HCT116 (cell line): ENCODE measurements at regions not wholly inside any gene's neighbourhood (a gene's known extent, or its start where the extent isn't known, plus 50 kb on each side); places are given as distances from the start of the nearest gene placed in this dataset.

Experiments
- ATAC-seq: fragments of 200-7000 bp; cut with Tn5 transposase; 2 replicates; pipeline ENCODE4 v1.9.1; 2020; ENCODE audit warnings: mild to moderate bottlenecking, moderate library complexity
- BruUV-seq: library from RNA; stranded (reverse); fragments of 400-500 nt; replicated peaks from 2 replicates; lab custom pipeline; 2021; lab: Mats Ljungman, UMichigan
- CTCF ChIA-PET: fragments of 300-600 bp; sonication (Branson Sonifier 250); formaldehyde crosslinking; loops from one replicate; lab custom pipeline; 2021; ENCODE audit warnings: antibody characterized with exemption; lab: Charles Lee
- POLR2A ChIA-PET: fragments of 300-600, 350-600 bp; sonication (Branson Sonifier 250); formaldehyde crosslinking; loops from one replicate; lab custom pipeline; 2021; ENCODE audit warnings: antibody characterized with exemption; lab: Charles Lee
- RAD21 ChIA-PET, 2 experiments: fragments of 300-600 bp; sonication (Branson Sonifier 250); formaldehyde crosslinking; loops; one replicate each; lab custom pipeline; 2023; ENCODE audit warnings: low total read pairs in 2 of 2; ENCODE audit not compliant: uncharacterized antibody in 2 of 2, unreplicated experiment in 2 of 2, low non-redundant PET in 1 of 2; lab: Charles Lee
- DNase-seq: peaks from one replicate; pipeline ENCODE4 v3.0.0-alpha.2; 2010; ENCODE audit warnings: low read depth, low spot score
- H2AFZ ChIP-seq: fragments of 200-600 bp; shearing (Covaris generic), sonication (generic); 2 replicates; pipeline ENCODE4 v1.6.1; 2017; ENCODE audit warnings: low read depth, mixed run types, mixed read lengths, antibody characterized with exemption, low read length; ENCODE audit not compliant: poor library complexity, severe bottlenecking
- H3K27ac ChIP-seq: 2 replicates; pipeline ENCODE4 v1.5.1; 2012; ENCODE audit warnings: low read depth, low read length
- H3K27me3 ChIP-seq: fragments of 200-600 bp; sonication (generic); 2 replicates; pipeline ENCODE4 v1.6.1; 2016; ENCODE audit warnings: mixed run types, low read length, mixed read lengths; ENCODE audit not compliant: insufficient read depth
- H3K36me3 ChIP-seq, 2 experiments: fragments of 200-500 bp in 1 of 2; fragments of 200-600 bp in 1 of 2; sonication (Bioruptor generic) in 1 of 2; sonication (generic) in 1 of 2; 2 replicates each; pipeline versions ENCODE4 v1.5.1 to v1.6.1; 2014 to 2016; ENCODE audit warnings: low read length in 2 of 2, inconsistent platforms in 1 of 2, mixed read lengths in 1 of 2, mixed run types in 1 of 2; ENCODE audit not compliant: insufficient read depth in 2 of 2, control insufficient read depth in 1 of 2
- H3K4me1 ChIP-seq, 2 experiments: fragments of 200-600 bp in 1 of 2; sonication (generic) in 1 of 2; 2 replicates each; pipeline versions ENCODE4 v1.5.1 to v1.6.1; 2012 to 2017; ENCODE audit warnings: low read length in 2 of 2, inconsistent platforms in 1 of 2, mild to moderate bottlenecking in 1 of 2, mixed read lengths in 1 of 2, mixed run types in 1 of 2, moderate library complexity in 1 of 2; ENCODE audit not compliant: insufficient read depth in 2 of 2, control insufficient read depth in 1 of 2
- H3K4me2 ChIP-seq: fragments of 200-600 bp; sonication (generic); 2 replicates; pipeline ENCODE4 v1.6.1; 2017; ENCODE audit warnings: mixed run types, low read length, mixed read lengths
- H3K4me3 ChIP-seq, 2 experiments: fragments of 200-600 bp in 1 of 2; sonication (generic) in 1 of 2; replicated peaks in 1 of 2; 2 replicates each; pipeline ENCODE4 v1.5.1; 2011 to 2016; ENCODE audit warnings: low read length in 2 of 2, control low read depth in 1 of 2, low read depth in 1 of 2, mild to moderate bottlenecking in 1 of 2, mixed read lengths in 1 of 2, mixed run types in 1 of 2
- H3K79me2 ChIP-seq: fragments of 200-600 bp; sonication (generic); 2 replicates; pipeline ENCODE4 v1.6.1; 2017; ENCODE audit warnings: mild to moderate bottlenecking, mixed run types, low read length, moderate library complexity, mixed read lengths; ENCODE audit not compliant: insufficient read depth
- H3K9ac ChIP-seq: fragments of 200-600 bp; sonication (generic); 2 replicates; pipeline ENCODE4 v1.6.1; 2016; ENCODE audit warnings: low read length, mixed read lengths
- H3K9me2 ChIP-seq: fragments of 200-600 bp; sonication (generic), shearing (Covaris generic); 2 replicates; pipeline ENCODE4 v1.6.1; 2017; ENCODE audit warnings: mixed run types, mild to moderate bottlenecking, moderate library complexity; ENCODE audit not compliant: insufficient read depth
- H3K9me3 ChIP-seq, 2 experiments: fragments of 200-500 bp in 1 of 2; fragments of 200-600 bp in 1 of 2; sonication (Bioruptor generic) in 1 of 2; sonication (generic) in 1 of 2; 2 replicates each; pipeline ENCODE4 v1.6.1; 2014 to 2017; ENCODE audit warnings: low read length in 2 of 2, mixed read lengths in 2 of 2, inconsistent platforms in 1 of 2, low read depth in 1 of 2, mild to moderate bottlenecking in 1 of 2, mixed run types in 1 of 2, moderate library complexity in 1 of 2; ENCODE audit not compliant: control insufficient read depth in 1 of 2, insufficient read depth in 1 of 2
- H4K20me1 ChIP-seq: fragments of 200-600 bp; sonication (generic), shearing (Covaris generic); 2 replicates; pipeline ENCODE4 v1.6.1; 2017; ENCODE audit warnings: mixed run types, mild to moderate bottlenecking, moderate library complexity; ENCODE audit not compliant: insufficient read depth
- ATF3 ChIP-seq: IDR thresholded peaks from 2 replicates; pipeline ENCODE4 v1.6.1; 2012
- EGR1 ChIP-seq: IDR thresholded peaks from 2 replicates; pipeline ENCODE4 v1.6.1; 2012; ENCODE audit warnings: low read depth
- EZH2phosphoT487 ChIP-seq: fragments of 200-600 bp; IDR thresholded peaks from 2 replicates; pipeline ENCODE4 v1.6.1; 2018; ENCODE audit warnings: antibody characterized with exemption, borderline replicate concordance
- JUND ChIP-seq: IDR thresholded peaks from 2 replicates; pipeline ENCODE4 v1.6.1; 2012
- MAX ChIP-seq: IDR thresholded peaks from 2 replicates; pipeline ENCODE4 v1.6.1; 2012
- POLR2A ChIP-seq: IDR thresholded peaks from 2 replicates; pipeline ENCODE4 v1.7.0; 2011; ENCODE audit warnings: borderline replicate concordance; ENCODE audit not compliant: insufficient read depth, insufficient read length; ENCODE audit errors: extremely low read depth
- POLR2AphosphoS5 ChIP-seq: IDR thresholded peaks from 2 replicates; pipeline ENCODE4 v1.6.1; 2011; ENCODE audit warnings: mild to moderate bottlenecking, low read depth, low read length, moderate library complexity
- REST ChIP-seq: IDR thresholded peaks from 2 replicates; pipeline ENCODE4 v1.6.1; 2012; ENCODE audit warnings: low read depth
- SIN3A ChIP-seq: IDR thresholded peaks from 2 replicates; pipeline ENCODE4 v1.6.1; 2012; ENCODE audit warnings: low read depth
- SP1 ChIP-seq: IDR thresholded peaks from 2 replicates; pipeline ENCODE4 v1.6.1; 2012; ENCODE audit warnings: low read depth
- SRF ChIP-seq: IDR thresholded peaks from 2 replicates; pipeline ENCODE4 v1.6.1; 2012; ENCODE audit warnings: low read depth
- TCF7L2 ChIP-seq: IDR thresholded peaks from 2 replicates; pipeline ENCODE4 v1.7.0; 2011; ENCODE audit warnings: borderline replicate concordance, inconsistent platforms; ENCODE audit not compliant: insufficient read depth, insufficient read length; ENCODE audit errors: extremely low read depth
- ZBTB33 ChIP-seq: IDR thresholded peaks from 2 replicates; pipeline ENCODE4 v1.6.1; 2011; ENCODE audit warnings: mild to moderate bottlenecking, low read length, moderate library complexity; ENCODE audit not compliant: insufficient replicate concordance; ENCODE audit errors: extremely low read depth
- intact Hi-C: fragments of 100-400 bp; cut with micrococcal nuclease; formaldehyde crosslinking; loops from 2 replicates; pipeline ENCODE4 v1.10.0; 2022

GRCh38 chr4:1480720-1481119 lies 74.5 kb upstream of the NKX1-1 start (continued):
- no peak for TF ChIP-seq REST
- TF ChIP-seq ZBTB33, result no peak
- no peak for TF ChIP-seq EZH2phosphoT487
- TF ChIP-seq, all 23 proteins: peak for 0

GRCh38 chr4:1479454-1479853 lies 73.2 kb upstream of the NKX1-1 start:
- RAD21 ChIA-PET, result no interaction called here
- no peaks in the 10 kb centered on the region for H3K4me1 ChIP-seq
- no peak overlapping the region for H2AFZ ChIP-seq
- no peaks in the 10 kb centered on the region for H3K79me2 ChIP-seq
- peaks cover 0 to 16% of the 10 kb centered on the region in 2 experiments; a peak in 2 of 4 replicates for H3K9me3 ChIP-seq
- DNase-seq (no peak), ATAC-seq (no peak)
- TF ChIP-seq SRF (no peak), EGR1 (no peak), POLR2AphosphoS5 (no peak), TCF7L2 (no peak), EZH2phosphoT487 (no peak), POLR2A (no peak), JUND (no peak), ATF3 (no peak), SIN3A (no peak), REST (no peak), MAX (no peak), SP1 (no peak)
- H3K4me2 ChIP-seq, result no peak overlapping the region
- intact Hi-C loops, result no loop called here
- H3K27ac ChIP-seq, result no peak overlapping the region
- H3K9ac ChIP-seq, result no peak overlapping the region
- no peaks in the 10 kb centered on the region for H3K27me3 ChIP-seq
- no peaks in the 10 kb centered on the region for H3K9me2 ChIP-seq
- no TSS peak for BruUV-seq
- no peaks in the 10 kb centered on the region for H3K36me3 ChIP-seq
- POLR2A ChIA-PET, result no interaction called here
- H3K4me3 ChIP-seq, result no peak overlapping the region
- CTCF ChIA-PET, result no interaction called here
- H4K20me1 ChIP-seq, result no peaks in the 10 kb centered on the region
